ENCODE measurements at regions not wholly inside any gene's neighbourhood (a gene's known extent, or its start where the extent isn't known, plus 50 kb on each side); places are given as distances from the start of the nearest gene placed in this dataset.

DNA sequence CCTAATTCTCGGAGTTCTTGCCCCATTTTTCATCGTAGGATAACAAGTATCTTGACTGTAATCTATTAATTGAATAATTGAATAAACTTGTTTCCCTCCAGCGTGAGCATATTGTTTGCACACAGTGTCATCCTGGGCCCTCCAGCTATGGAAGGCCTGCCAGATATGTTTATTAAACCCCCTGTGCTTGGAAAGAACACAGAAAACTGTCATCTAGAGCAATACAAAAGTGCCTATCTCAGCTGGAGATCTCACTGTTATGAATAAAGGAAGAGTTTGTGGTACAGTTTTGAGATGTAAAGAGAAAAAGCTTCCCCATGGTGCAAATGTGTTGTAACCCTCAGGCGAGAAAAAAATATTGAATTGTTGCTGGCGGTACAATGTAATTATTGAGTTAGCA is 405.9 kb downstream of the SOX2 start:
- ATAC-seq (ENCODE audit: insufficient read depth, low FRiP score) (no peak), DNase-seq (no peak)
- Histone ChIP-seq H3K9me3 (ENCODE audit: control insufficient read depth in 4 of 4, insufficient read depth in 3 of 4, low read length in 3 of 4) (no peaks in the 10 kb centered on the region), H3K4me3 (no peak overlapping the region), H3K27me3 (ENCODE audit: control insufficient read depth in 3 of 3, insufficient read depth in 3 of 3, low read length in 2 of 3) (no peaks in the 10 kb centered on the region), H3K9ac (ENCODE audit: insufficient read depth in 1 of 2, low read length in 2 of 2) (no peak overlapping the region), H3K36me3 (ENCODE audit: control insufficient read depth in 4 of 4, insufficient read depth in 4 of 4, low read length in 4 of 4) (no peaks in the 10 kb centered on the region), H3K27ac (ENCODE audit: low read depth in 1 of 2, low read length in 1 of 2) (no peak overlapping the region), H3K4me1 (ENCODE audit: control insufficient read depth in 5 of 5, insufficient read depth in 5 of 5, low read length in 5 of 5) (peaks cover 0 to 6% (median 0%) of the 10 kb centered on the region in 5 donors)
- TF ChIP-seq, protein P1, sequence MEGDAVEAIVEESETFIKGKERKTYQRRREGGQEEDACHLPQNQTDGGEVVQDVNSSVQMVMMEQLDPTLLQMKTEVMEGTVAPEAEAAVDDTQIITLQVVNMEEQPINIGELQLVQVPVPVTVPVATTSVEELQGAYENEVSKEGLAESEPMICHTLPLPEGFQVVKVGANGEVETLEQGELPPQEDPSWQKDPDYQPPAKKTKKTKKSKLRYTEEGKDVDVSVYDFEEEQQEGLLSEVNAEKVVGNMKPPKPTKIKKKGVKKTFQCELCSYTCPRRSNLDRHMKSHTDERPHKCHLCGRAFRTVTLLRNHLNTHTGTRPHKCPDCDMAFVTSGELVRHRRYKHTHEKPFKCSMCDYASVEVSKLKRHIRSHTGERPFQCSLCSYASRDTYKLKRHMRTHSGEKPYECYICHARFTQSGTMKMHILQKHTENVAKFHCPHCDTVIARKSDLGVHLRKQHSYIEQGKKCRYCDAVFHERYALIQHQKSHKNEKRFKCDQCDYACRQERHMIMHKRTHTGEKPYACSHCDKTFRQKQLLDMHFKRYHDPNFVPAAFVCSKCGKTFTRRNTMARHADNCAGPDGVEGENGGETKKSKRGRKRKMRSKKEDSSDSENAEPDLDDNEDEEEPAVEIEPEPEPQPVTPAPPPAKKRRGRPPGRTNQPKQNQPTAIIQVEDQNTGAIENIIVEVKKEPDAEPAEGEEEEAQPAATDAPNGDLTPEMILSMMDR (IDR thresholded peaks at IDR 0.05; ENCODE audit: control extremely low read depth, extremely low read depth), result no peak
- WGBS, 2 donors, result 87 to 89% methylated on average over 5 of the region's 5 CpGs

DNA sequence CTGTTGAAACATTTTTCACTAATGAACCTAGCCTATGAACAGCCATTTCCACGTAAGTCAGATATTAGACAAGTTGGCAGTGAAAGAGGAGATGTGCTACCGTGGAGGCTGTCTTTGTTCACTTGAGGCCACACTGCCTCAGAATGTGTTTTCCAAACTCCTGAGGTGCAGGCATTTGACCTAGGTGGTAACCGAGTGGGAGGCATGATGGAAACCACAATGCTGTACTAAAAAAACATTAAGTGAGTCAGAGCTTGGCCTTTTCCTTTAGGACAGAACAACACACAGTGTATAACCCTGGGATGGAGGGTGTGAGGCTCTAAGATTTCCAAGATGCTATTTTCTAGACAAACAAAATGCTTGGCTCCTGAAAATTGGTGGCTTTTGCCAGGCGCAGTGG is 406.3 kb downstream of the SOX2 start:
- ATAC-seq (ENCODE audit: insufficient read depth, low FRiP score) (no peak), DNase-seq (no peak)
- no peaks in the 10 kb centered on the region for H3K9me3 ChIP-seq (ENCODE audit: control insufficient read depth in 4 of 4, insufficient read depth in 3 of 4, low read length in 3 of 4)
- 85 to 90% methylated on average over 4 of the region's 4 CpGs for WGBS, 2 donors
- no peak overlapping the region for H3K4me3 ChIP-seq
- no peak overlapping the region for H3K9ac ChIP-seq (ENCODE audit: insufficient read depth in 1 of 2, low read length in 2 of 2)
- TF ChIP-seq, protein P1 (IDR thresholded peaks at IDR 0.05; ENCODE audit: control extremely low read depth, extremely low read depth), result no peak
- H3K27ac ChIP-seq (ENCODE audit: low read depth in 1 of 2, low read length in 1 of 2), result no peak overlapping the region
- peaks cover 0 to 6% (median 0%) of the 10 kb centered on the region in 5 donors for H3K4me1 ChIP-seq (ENCODE audit: control insufficient read depth in 5 of 5, insufficient read depth in 5 of 5, low read length in 5 of 5)
- H3K36me3 ChIP-seq (ENCODE audit: control insufficient read depth in 4 of 4, insufficient read depth in 4 of 4, low read length in 4 of 4), result no peaks in the 10 kb centered on the region
- H3K27me3 ChIP-seq (ENCODE audit: control insufficient read depth in 3 of 3, insufficient read depth in 3 of 3, low read length in 2 of 3), result no peaks in the 10 kb centered on the region

DNA sequence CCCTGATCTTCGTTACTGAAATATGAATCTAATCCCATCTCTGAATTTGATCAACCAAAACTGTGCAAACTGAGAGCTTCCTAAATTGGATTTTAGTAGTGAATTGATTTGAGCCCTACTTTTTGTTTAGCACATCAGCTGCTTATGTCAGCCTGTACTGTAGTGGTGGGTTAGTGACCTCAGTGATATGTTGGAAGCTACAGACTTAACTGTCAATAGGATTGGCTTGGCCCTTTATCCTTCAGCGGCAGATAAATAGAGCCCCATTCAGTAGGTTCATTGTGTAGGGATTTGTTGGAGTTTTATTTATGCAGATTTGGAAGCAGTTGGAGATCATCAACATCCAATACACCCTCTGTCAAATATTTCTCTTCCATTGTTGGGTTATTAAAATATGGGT is 409.7 kb downstream of the SOX2 start:
- H3K36me3 ChIP-seq (ENCODE audit: control insufficient read depth in 4 of 4, insufficient read depth in 4 of 4, low read length in 4 of 4), result no peaks in the 10 kb centered on the region
- no peaks in the 10 kb centered on the region for H3K27me3 ChIP-seq (ENCODE audit: control insufficient read depth in 3 of 3, insufficient read depth in 3 of 3, low read length in 2 of 3)
- DNase-seq (no peak), ATAC-seq (ENCODE audit: insufficient read depth, low FRiP score) (no peak)
- no peak overlapping the region for H3K4me3 ChIP-seq
- H3K27ac ChIP-seq (ENCODE audit: low read depth in 1 of 2, low read length in 1 of 2), result no peak overlapping the region
- TF ChIP-seq, protein P1 (IDR thresholded peaks at IDR 0.05; ENCODE audit: control extremely low read depth, extremely low read depth), result no peak
- WGBS, 2 donors, result 66 to 76% methylated on average over 2 of the region's 2 CpGs
- no peaks in the 10 kb centered on the region for H3K9me3 ChIP-seq (ENCODE audit: control insufficient read depth in 4 of 4, insufficient read depth in 3 of 4, low read length in 3 of 4)
- peaks cover 0 to 6% (median 0%) of the 10 kb centered on the region in 5 donors for H3K4me1 ChIP-seq (ENCODE audit: control insufficient read depth in 5 of 5, insufficient read depth in 5 of 5, low read length in 5 of 5)
- no peak overlapping the region for H3K9ac ChIP-seq (ENCODE audit: insufficient read depth in 1 of 2, low read length in 2 of 2)

DNA sequence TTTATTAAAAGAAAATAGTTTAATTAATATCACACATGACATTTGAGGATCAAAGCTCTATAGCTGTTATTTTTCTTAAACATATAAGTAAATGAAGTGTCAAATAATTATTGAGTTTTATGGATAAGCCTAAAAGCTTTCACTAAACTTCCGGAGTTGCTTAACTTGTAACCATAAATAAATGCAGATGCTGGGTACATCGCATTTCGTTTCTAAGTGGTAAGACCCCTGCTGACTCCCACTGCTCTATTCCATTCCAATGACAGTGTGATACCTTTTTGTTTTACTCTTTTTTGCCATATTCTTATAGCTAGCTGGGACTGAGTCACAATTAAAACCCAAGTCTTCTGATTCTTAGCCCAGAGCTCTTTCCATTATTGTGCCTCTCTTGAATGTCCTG is 411.1 kb downstream of the SOX2 start:
- Histone ChIP-seq H3K4me3 (no peak overlapping the region), H3K27me3 (ENCODE audit: control insufficient read depth in 3 of 3, insufficient read depth in 3 of 3, low read length in 2 of 3) (no peaks in the 10 kb centered on the region), H3K4me1 (ENCODE audit: control insufficient read depth in 5 of 5, insufficient read depth in 5 of 5, low read length in 5 of 5) (no peaks in the 10 kb centered on the region), H3K9me3 (ENCODE audit: control insufficient read depth in 4 of 4, insufficient read depth in 3 of 4, low read length in 3 of 4) (no peaks in the 10 kb centered on the region), H3K36me3 (ENCODE audit: control insufficient read depth in 4 of 4, insufficient read depth in 4 of 4, low read length in 4 of 4) (no peaks in the 10 kb centered on the region), H3K27ac (ENCODE audit: low read depth in 1 of 2, low read length in 1 of 2) (no peak overlapping the region), H3K9ac (ENCODE audit: insufficient read depth in 1 of 2, low read length in 2 of 2) (no peak overlapping the region)
- DNase-seq (no peak), ATAC-seq (ENCODE audit: insufficient read depth, low FRiP score) (no peak)
- WGBS, 2 donors, result 51 to 58% methylated on average over 3 of the region's 3 CpGs
- TF ChIP-seq, protein P1 (IDR thresholded peaks at IDR 0.05; ENCODE audit: control extremely low read depth, extremely low read depth), result no peak
